ENCODE measurements at regions not wholly inside any gene's neighbourhood (a gene's known extent, or its start where the extent isn't known, plus 50 kb on each side); places are given as distances from the start of the nearest gene placed in this dataset.

DNA sequence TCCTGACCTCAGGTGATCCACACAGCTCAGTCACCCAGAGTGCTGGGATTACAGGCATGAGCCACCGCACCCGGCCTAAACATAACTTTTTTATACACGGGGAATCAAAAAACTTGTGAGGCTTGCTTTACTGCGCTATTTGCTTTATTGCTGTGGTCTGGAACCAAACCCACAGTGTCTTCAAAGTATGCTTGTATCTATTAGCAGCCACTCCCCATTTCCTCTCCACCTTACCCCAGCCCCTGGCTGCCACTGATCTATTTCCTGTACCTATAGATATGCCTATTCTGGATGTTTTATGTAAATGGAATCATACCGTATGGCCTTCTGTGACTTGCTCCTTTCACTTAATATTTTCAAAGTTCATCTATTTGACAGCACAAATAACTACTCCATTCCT is 233.4 kb downstream of the BMP4 start:
- TF ChIP-seq, protein P1, sequence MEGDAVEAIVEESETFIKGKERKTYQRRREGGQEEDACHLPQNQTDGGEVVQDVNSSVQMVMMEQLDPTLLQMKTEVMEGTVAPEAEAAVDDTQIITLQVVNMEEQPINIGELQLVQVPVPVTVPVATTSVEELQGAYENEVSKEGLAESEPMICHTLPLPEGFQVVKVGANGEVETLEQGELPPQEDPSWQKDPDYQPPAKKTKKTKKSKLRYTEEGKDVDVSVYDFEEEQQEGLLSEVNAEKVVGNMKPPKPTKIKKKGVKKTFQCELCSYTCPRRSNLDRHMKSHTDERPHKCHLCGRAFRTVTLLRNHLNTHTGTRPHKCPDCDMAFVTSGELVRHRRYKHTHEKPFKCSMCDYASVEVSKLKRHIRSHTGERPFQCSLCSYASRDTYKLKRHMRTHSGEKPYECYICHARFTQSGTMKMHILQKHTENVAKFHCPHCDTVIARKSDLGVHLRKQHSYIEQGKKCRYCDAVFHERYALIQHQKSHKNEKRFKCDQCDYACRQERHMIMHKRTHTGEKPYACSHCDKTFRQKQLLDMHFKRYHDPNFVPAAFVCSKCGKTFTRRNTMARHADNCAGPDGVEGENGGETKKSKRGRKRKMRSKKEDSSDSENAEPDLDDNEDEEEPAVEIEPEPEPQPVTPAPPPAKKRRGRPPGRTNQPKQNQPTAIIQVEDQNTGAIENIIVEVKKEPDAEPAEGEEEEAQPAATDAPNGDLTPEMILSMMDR (conservative IDR thresholded peaks at IDR 0.05) = no peak
- TF ChIP-seq EZH2 (IDR thresholded peaks at IDR 0.05; ENCODE audit: low read depth) = no peak
